ENCODE measurements at regions not wholly inside any gene's neighbourhood (a gene's known extent, or its start where the extent isn't known, plus 50 kb on each side); places are given as distances from the start of the nearest gene placed in this dataset.

- no peak for DNase-seq (ENCODE audit: low read depth in 4 of 4, low spot score in 3 of 4)
Measured at GRCh38 chr9:106621313-106622163, 241.4 kb upstream of the ZNF462 start.

- no peak for DNase-seq (ENCODE audit: low read depth in 4 of 4, low spot score in 3 of 4)
Measured at GRCh38 chr9:106622164-106622487, 240.8 kb upstream of the ZNF462 start.

GRCh38 chr9:106623558-106623957 is 239.4 kb upstream of the ZNF462 start:
- DNase-seq (ENCODE audit: low read depth in 4 of 4, low spot score in 3 of 4) = no peak

GRCh38 chr9:106625259-106625789 is 237.6 kb upstream of the ZNF462 start:
- DNase-seq (ENCODE audit: low read depth in 4 of 4, low spot score in 3 of 4) = no peak

GRCh38 chr9:106626936-106627335 is 236.0 kb upstream of the ZNF462 start:
- no peak for DNase-seq (ENCODE audit: low read depth in 4 of 4, low spot score in 3 of 4)

GRCh38 chr9:106632621-106633020 is 230.3 kb upstream of the ZNF462 start:
- no peak for DNase-seq (ENCODE audit: low read depth in 4 of 4, low spot score in 3 of 4)

GRCh38 chr9:106634183-106634582 is 228.8 kb upstream of the ZNF462 start:
- DNase-seq (ENCODE audit: low read depth in 4 of 4, low spot score in 3 of 4) = no peak

GRCh38 chr9:106634641-106635040 is 228.3 kb upstream of the ZNF462 start:
- DNase-seq (ENCODE audit: low read depth in 4 of 4, low spot score in 3 of 4) = no peak

- DNase-seq (ENCODE audit: low read depth in 4 of 4, low spot score in 3 of 4) = peak; percentile 24 to 47 (median 28)
Measured at GRCh38 chr9:106637486-106637885, 225.5 kb upstream of the ZNF462 start.

- no peak for DNase-seq (ENCODE audit: low read depth in 4 of 4, low spot score in 3 of 4)
Measured at GRCh38 chr9:106639873-106640568, 222.9 kb upstream of the ZNF462 start.

- no peak for DNase-seq (ENCODE audit: low read depth in 4 of 4, low spot score in 3 of 4)
Measured at GRCh38 chr9:106643211-106643930, 219.6 kb upstream of the ZNF462 start.

- DNase-seq (ENCODE audit: low read depth in 4 of 4, low spot score in 3 of 4) = no peak
Measured at GRCh38 chr9:106644661-106645060, 218.3 kb upstream of the ZNF462 start.

GRCh38 chr9:106648799-106649198 is 214.2 kb upstream of the ZNF462 start:
- no peak for DNase-seq (ENCODE audit: low read depth in 4 of 4, low spot score in 3 of 4)

GRCh38 chr9:106649664-106650063 is 213.3 kb upstream of the ZNF462 start:
- DNase-seq (ENCODE audit: low read depth in 4 of 4, low spot score in 3 of 4) = no peak

GRCh38 chr9:106653213-106653612 is 209.8 kb upstream of the ZNF462 start:
- no peak for DNase-seq (ENCODE audit: low read depth in 4 of 4, low spot score in 3 of 4)

GRCh38 chr9:106655966-106656365 is 207.0 kb upstream of the ZNF462 start:
- no peak for DNase-seq (ENCODE audit: low read depth in 4 of 4, low spot score in 3 of 4)

GRCh38 chr9:106657926-106658325 is 205.0 kb upstream of the ZNF462 start:
- no peak for DNase-seq (ENCODE audit: low read depth in 4 of 4, low spot score in 3 of 4)

GRCh38 chr9:106668534-106668933 is 194.4 kb upstream of the ZNF462 start:
- DNase-seq (ENCODE audit: low read depth in 4 of 4, low spot score in 3 of 4) = no peak

- DNase-seq (ENCODE audit: low read depth in 4 of 4, low spot score in 3 of 4) = no peak
Measured at GRCh38 chr9:106669835-106670234, 193.1 kb upstream of the ZNF462 start.

- DNase-seq (ENCODE audit: low read depth in 4 of 4, low spot score in 3 of 4) = no peak
Measured at GRCh38 chr9:106670418-106670817, 192.5 kb upstream of the ZNF462 start.

- no peak for DNase-seq (ENCODE audit: low read depth in 4 of 4, low spot score in 3 of 4)
Measured at GRCh38 chr9:106675780-106676179, 187.2 kb upstream of the ZNF462 start.
